ENCODE measurements at regions not wholly inside any gene's neighbourhood (a gene's known extent, or its start where the extent isn't known, plus 50 kb on each side); places are given as distances from the start of the nearest gene placed in this dataset.

- no peak for TF ChIP-seq ELK3 (CRISPR knock-in tag; IDR thresholded peaks at IDR 0.05)
- TF ChIP-seq KLF10 (CRISPR knock-in tag; IDR thresholded peaks at IDR 0.05): no peak
- TF ChIP-seq TFAM (CRISPR knock-in tag; conservative IDR thresholded peaks at IDR 0.05): no peak
- no peak for TF ChIP-seq FUS (optimal IDR thresholded peaks at IDR 0.05; ENCODE audit: low read depth, low read length)
- TF ChIP-seq POLR2A (conservative IDR thresholded peaks at IDR 0.05): no peak
- peak in 1 of 2 experiments; percentile 67; a peak in 2 of 4 replicates for TF ChIP-seq RCOR1 (IDR thresholded peaks at IDR 0.05; ENCODE audit: borderline replicate concordance in 1 of 2, low read depth in 2 of 2, low read length in 2 of 2)
- no peak for TF ChIP-seq TAF1 (IDR thresholded peaks at IDR 0.05; ENCODE audit: control insufficient read depth, extremely low read depth, insufficient read depth, low read length, severe bottlenecking)
- TF ChIP-seq, protein P1, sequence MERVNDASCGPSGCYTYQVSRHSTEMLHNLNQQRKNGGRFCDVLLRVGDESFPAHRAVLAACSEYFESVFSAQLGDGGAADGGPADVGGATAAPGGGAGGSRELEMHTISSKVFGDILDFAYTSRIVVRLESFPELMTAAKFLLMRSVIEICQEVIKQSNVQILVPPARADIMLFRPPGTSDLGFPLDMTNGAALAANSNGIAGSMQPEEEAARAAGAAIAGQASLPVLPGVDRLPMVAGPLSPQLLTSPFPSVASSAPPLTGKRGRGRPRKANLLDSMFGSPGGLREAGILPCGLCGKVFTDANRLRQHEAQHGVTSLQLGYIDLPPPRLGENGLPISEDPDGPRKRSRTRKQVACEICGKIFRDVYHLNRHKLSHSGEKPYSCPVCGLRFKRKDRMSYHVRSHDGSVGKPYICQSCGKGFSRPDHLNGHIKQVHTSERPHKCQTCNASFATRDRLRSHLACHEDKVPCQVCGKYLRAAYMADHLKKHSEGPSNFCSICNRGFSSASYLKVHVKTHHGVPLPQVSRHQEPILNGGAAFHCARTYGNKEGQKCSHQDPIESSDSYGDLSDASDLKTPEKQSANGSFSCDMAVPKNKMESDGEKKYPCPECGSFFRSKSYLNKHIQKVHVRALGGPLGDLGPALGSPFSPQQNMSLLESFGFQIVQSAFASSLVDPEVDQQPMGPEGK (CRISPR knock-in tag; IDR thresholded peaks at IDR 0.05; ENCODE audit: borderline replicate concordance): no peak
- no peak for TF ChIP-seq CTCFL (IDR thresholded peaks at IDR 0.05; ENCODE audit: borderline replicate concordance, insufficient read depth, low read depth, low read length, poor library complexity, severe bottlenecking)
- TF ChIP-seq FOXA3 (CRISPR knock-in tag; conservative IDR thresholded peaks at IDR 0.05 in 1 of 2, IDR thresholded peaks at IDR 0.05 in 1 of 2): no peak
- peak; percentile 95 for TF ChIP-seq NFIC (IDR thresholded peaks at IDR 0.05)
- TF ChIP-seq ETV1 (tag; conservative IDR thresholded peaks at IDR 0.05; ENCODE audit: low read depth): peak; percentile 53; the same call in 1 of the 2 replicates
- no peak for TF ChIP-seq CCNT2 (IDR thresholded peaks at IDR 0.05; ENCODE audit: borderline replicate concordance, extremely low read depth, insufficient read length, low read depth, low read length)
- TF ChIP-seq, protein P2, sequence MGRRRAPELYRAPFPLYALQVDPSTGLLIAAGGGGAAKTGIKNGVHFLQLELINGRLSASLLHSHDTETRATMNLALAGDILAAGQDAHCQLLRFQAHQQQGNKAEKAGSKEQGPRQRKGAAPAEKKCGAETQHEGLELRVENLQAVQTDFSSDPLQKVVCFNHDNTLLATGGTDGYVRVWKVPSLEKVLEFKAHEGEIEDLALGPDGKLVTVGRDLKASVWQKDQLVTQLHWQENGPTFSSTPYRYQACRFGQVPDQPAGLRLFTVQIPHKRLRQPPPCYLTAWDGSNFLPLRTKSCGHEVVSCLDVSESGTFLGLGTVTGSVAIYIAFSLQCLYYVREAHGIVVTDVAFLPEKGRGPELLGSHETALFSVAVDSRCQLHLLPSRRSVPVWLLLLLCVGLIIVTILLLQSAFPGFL (CRISPR knock-in tag; IDR thresholded peaks at IDR 0.05): no peak
- TF ChIP-seq MED1 (CRISPR knock-in tag; IDR thresholded peaks at IDR 0.05; ENCODE audit: borderline replicate concordance): no peak
- TF ChIP-seq GABPB2 (CRISPR knock-in tag; conservative IDR thresholded peaks at IDR 0.05): no peak
- TF ChIP-seq ZNF764 (CRISPR knock-in tag; IDR thresholded peaks at IDR 0.05; ENCODE audit: low read depth): no peak
- TF ChIP-seq DACH1 (IDR thresholded peaks at IDR 0.05; ENCODE audit: partially characterized antibody): no peak
- no peak for TF ChIP-seq TAF9B (IDR thresholded peaks at IDR 0.05; ENCODE audit: partially characterized antibody)
- TF ChIP-seq YY1 (IDR thresholded peaks at IDR 0.05; ENCODE audit: borderline replicate concordance in 1 of 3, control insufficient read depth in 1 of 3, extremely low read depth in 1 of 3, insufficient read depth in 3 of 3, insufficient read length in 1 of 3, insufficient replicate concordance in 2 of 3, low read depth in 1 of 3, low read length in 2 of 3): no peak
Observed at GRCh38 chr5:82396871-82397514, 118.8 kb upstream of the RPS23 start (continued).
